ENCODE measurements at regions not wholly inside any gene's neighbourhood (a gene's known extent, or its start where the extent isn't known, plus 50 kb on each side); places are given as distances from the start of the nearest gene placed in this dataset.

- no peak for TF ChIP-seq CTCF (IDR thresholded peaks at IDR 0.05 in 4 of 5, conservative IDR thresholded peaks at IDR 0.05 in 1 of 5)
- TF ChIP-seq POLR2A (IDR thresholded peaks at IDR 0.05), result no peak
These were observed 189.0 kb upstream of the TFAP2D start for GRCh38 chr6:50524341-50524740.
